ENCODE measurements at regions not wholly inside any gene's neighbourhood (a gene's known extent, or its start where the extent isn't known, plus 50 kb on each side); places are given as distances from the start of the nearest gene placed in this dataset.

GRCh38 chr2:240319221-240319854, 116.1 kb upstream of the GPC1 start:
- DNase-seq, result no peak
- no peak for TF ChIP-seq CTCF (IDR thresholded peaks at IDR 0.05; ENCODE audit: control extremely low read depth, extremely low read depth)
- no peak for ATAC-seq (ENCODE audit: insufficient read depth, low FRiP score)
- no peak overlapping the region for H3K9ac ChIP-seq (ENCODE audit: insufficient read depth in 1 of 2, low read length in 2 of 2)
- no peak overlapping the region for H3K27ac ChIP-seq (ENCODE audit: low read depth in 1 of 2, low read length in 1 of 2)
- no peaks in the 10 kb centered on the region for H3K36me3 ChIP-seq (ENCODE audit: control insufficient read depth in 4 of 4, insufficient read depth in 4 of 4, low read length in 4 of 4)
- H3K27me3 ChIP-seq (ENCODE audit: control insufficient read depth in 3 of 3, insufficient read depth in 3 of 3, low read length in 2 of 3), result no peaks in the 10 kb centered on the region
- H3K4me3 ChIP-seq, result no peak overlapping the region
- peaks cover 0 to 4% (median 0%) of the 10 kb centered on the region in 5 donors for H3K4me1 ChIP-seq (ENCODE audit: control insufficient read depth in 5 of 5, insufficient read depth in 5 of 5, low read length in 5 of 5)
- 82 to 85% methylated on average over 11 of the region's 11 CpGs for WGBS, 2 donors
- H3K9me3 ChIP-seq (ENCODE audit: control insufficient read depth in 4 of 4, insufficient read depth in 3 of 4, low read length in 3 of 4), result no peaks in the 10 kb centered on the region

GRCh38 chr2:240319855-240320203, 115.6 kb upstream of the GPC1 start:
- peak; percentile 43 for ATAC-seq (ENCODE audit: insufficient read depth, low FRiP score)
- Histone ChIP-seq H3K27ac (ENCODE audit: low read depth in 1 of 2, low read length in 1 of 2) (no peak overlapping the region), H3K27me3 (ENCODE audit: control insufficient read depth in 3 of 3, insufficient read depth in 3 of 3, low read length in 2 of 3) (no peaks in the 10 kb centered on the region), H3K36me3 (ENCODE audit: control insufficient read depth in 4 of 4, insufficient read depth in 4 of 4, low read length in 4 of 4) (no peaks in the 10 kb centered on the region), H3K9ac (ENCODE audit: insufficient read depth in 1 of 2, low read length in 2 of 2) (no peak overlapping the region), H3K4me3 (no peak overlapping the region), H3K4me1 (ENCODE audit: control insufficient read depth in 5 of 5, insufficient read depth in 5 of 5, low read length in 5 of 5) (peaks cover 0 to 4% (median 0%) of the 10 kb centered on the region in 5 donors), H3K9me3 (ENCODE audit: control insufficient read depth in 4 of 4, insufficient read depth in 3 of 4, low read length in 3 of 4) (no peaks in the 10 kb centered on the region)
- DNase-seq, result no peak
- no peak for TF ChIP-seq CTCF (IDR thresholded peaks at IDR 0.05; ENCODE audit: control extremely low read depth, extremely low read depth)
- WGBS, 2 donors, result 75 to 80% methylated on average over 9 of the region's 9 CpGs

GRCh38 chr2:240320204-240320993, 115.1 kb upstream of the GPC1 start:
- Histone ChIP-seq H3K9ac (ENCODE audit: insufficient read depth in 1 of 2, low read length in 2 of 2) (no peak overlapping the region), H3K9me3 (ENCODE audit: control insufficient read depth in 4 of 4, insufficient read depth in 3 of 4, low read length in 3 of 4) (no peaks in the 10 kb centered on the region), H3K27me3 (ENCODE audit: control insufficient read depth in 3 of 3, insufficient read depth in 3 of 3, low read length in 2 of 3) (no peaks in the 10 kb centered on the region), H3K36me3 (ENCODE audit: control insufficient read depth in 4 of 4, insufficient read depth in 4 of 4, low read length in 4 of 4) (no peaks in the 10 kb centered on the region), H3K27ac (ENCODE audit: low read depth in 1 of 2, low read length in 1 of 2) (no peak overlapping the region), H3K4me3 (no peak overlapping the region), H3K4me1 (ENCODE audit: control insufficient read depth in 5 of 5, insufficient read depth in 5 of 5, low read length in 5 of 5) (peaks cover 0 to 5% (median under 1%) of the 10 kb centered on the region in 5 donors)
- DNase-seq (no peak), ATAC-seq (ENCODE audit: insufficient read depth, low FRiP score) (no peak)
- TF ChIP-seq CTCF (IDR thresholded peaks at IDR 0.05; ENCODE audit: control extremely low read depth, extremely low read depth), result no peak
- 54 to 60% methylated on average over 25 of the region's 25 CpGs for WGBS, 2 donors

All from lung (tissue), 11 donors.